Esophagus squamous epithelium (tissue), 5 donors: ENCODE measurements at regions not wholly inside any gene's neighbourhood (a gene's known extent, or its start where the extent isn't known, plus 50 kb on each side); places are given as distances from the start of the nearest gene placed in this dataset.

ENCODE experiments used
- DNase-seq: peaks from one replicate; lab custom pipeline; 2025; lab: John Stamatoyannopoulos, UW
- H3K27ac ChIP-seq, 4 donors: fragments of 200-600 bp; sonication (generic); one replicate each; pipeline ENCODE4 v1.5.1; 2016 to 2019; ENCODE audit warnings: mild to moderate bottlenecking in 1 of 4
- H3K27me3 ChIP-seq, 4 donors: fragments of 200-600 bp; sonication (generic); 1 replicate in 3 of 4; 2 replicates in 1 of 4; pipeline versions ENCODE4 v1.5.1 to v1.6.0; 2017 to 2021; ENCODE audit warnings: antibody characterized with exemption in 1 of 4
- H3K36me3 ChIP-seq, 3 donors: fragments of 200-600 bp; sonication (generic); one replicate each; pipeline ENCODE4 v1.5.1; 2016 to 2019
- H3K4me1 ChIP-seq, 3 donors: fragments of 200-600 bp; sonication (generic); one replicate each; pipeline ENCODE4 v1.5.1; 2017 to 2019
- H3K4me3 ChIP-seq, 4 donors: fragments of 200-600 bp; sonication (generic); 1 replicate in 3 of 4; 2 replicates in 1 of 4; pipeline ENCODE4 v1.5.1; 2016 to 2019; ENCODE audit warnings: mild to moderate bottlenecking in 2 of 4, moderate library complexity in 1 of 4
- H3K9me3 ChIP-seq, 3 donors: fragments of 200-600 bp; sonication (generic); one replicate each; pipeline ENCODE4 v1.5.1; 2016 to 2019
- CTCF ChIP-seq, 6 experiments: fragments of 450-650 bp in 4 of 6; fragments of 200-600 bp in 2 of 6; sonication (generic) in 2 of 6; IDR thresholded peaks; one replicate each; pipeline ENCODE4 v1.5.1; 2016 to 2019; ENCODE audit warnings: antibody characterized with exemption in 6 of 6, mild to moderate bottlenecking in 4 of 6, moderate library complexity in 4 of 6
- POLR2A ChIP-seq, 4 donors: fragments of 450-650 bp; IDR thresholded peaks; one replicate each; pipeline ENCODE4 v1.6.1; 2017; ENCODE audit warnings: antibody characterized with exemption in 4 of 4, mild to moderate bottlenecking in 4 of 4, moderate library complexity in 3 of 4
- WGBS, 2 donors: methylation state at CpG; one replicate each; pipeline ENCODE4 v1.1.5; 2018; 5-methylcytosine and 5-hydroxymethylcytosine counted together
- intact Hi-C: fragments of 100-400 bp; cut with DNase I; formaldehyde crosslinking; loops from one replicate; pipeline ENCODE4 v1.15.0; 2022
- donor health status: DM: yes; HTN: yes; CAD: no.

GRCh38 chrX:25941559-25942250 is 196.4 kb upstream of the MAGEB18 start:
- Histone ChIP-seq H3K4me1 (no peaks in the 10 kb centered on the region), H3K36me3 (no peaks in the 10 kb centered on the region), H3K9me3 (peaks cover 0 to 5% (median 0%) of the 10 kb centered on the region in 3 donors), H3K27ac (no peak overlapping the region), H3K4me3 (no peak overlapping the region), H3K27me3 (no peaks in the 10 kb centered on the region)
- no peak for DNase-seq
- intact Hi-C loops = no loop called here
- 65 to 68% methylated on average over 4 of the region's 4 CpGs for WGBS, 2 donors
- TF ChIP-seq POLR2A (IDR thresholded peaks at IDR 0.05) (no peak), CTCF (IDR thresholded peaks at IDR 0.05) (no peak)

GRCh38 chrX:25968920-25969319 is 169.2 kb upstream of the MAGEB18 start:
- H3K9me3 ChIP-seq = peaks cover 0 to 5% (median 0%) of the 10 kb centered on the region in 3 donors
- TF ChIP-seq POLR2A (IDR thresholded peaks at IDR 0.05) = no peak
- TF ChIP-seq CTCF (IDR thresholded peaks at IDR 0.05) = no peak
- no peak overlapping the region for H3K27ac ChIP-seq
- intact Hi-C loops = no loop called here
- no peaks in the 10 kb centered on the region for H3K27me3 ChIP-seq
- H3K4me1 ChIP-seq = no peaks in the 10 kb centered on the region
- no peak overlapping the region for H3K4me3 ChIP-seq
- no peaks in the 10 kb centered on the region for H3K36me3 ChIP-seq
- no peak for DNase-seq
- 35 to 75% methylated on average over 3 to 7 of the region's 12 CpGs for WGBS, 2 donors

GRCh38 chrX:25976683-25977310 is 161.3 kb upstream of the MAGEB18 start:
- WGBS, 2 donors = 58% methylated on average over 7 of the region's 10 CpGs; no CpG with 5 or more reads in 1 of the 2 donors
- Histone ChIP-seq H3K36me3 (no peaks in the 10 kb centered on the region), H3K4me3 (no peak overlapping the region), H3K27me3 (no peaks in the 10 kb centered on the region), H3K27ac (no peak overlapping the region), H3K9me3 (no peaks in the 10 kb centered on the region), H3K4me1 (no peaks in the 10 kb centered on the region)
- no peak for DNase-seq
- intact Hi-C loops = no loop called here
- TF ChIP-seq CTCF (IDR thresholded peaks at IDR 0.05) (no peak), POLR2A (IDR thresholded peaks at IDR 0.05) (no peak)

GRCh38 chrX:25998687-25999086 is 139.5 kb upstream of the MAGEB18 start:
- Histone ChIP-seq H3K4me1 (no peaks in the 10 kb centered on the region), H3K4me3 (no peak overlapping the region), H3K27ac (no peak overlapping the region), H3K27me3 (no peaks in the 10 kb centered on the region), H3K9me3 (no peaks in the 10 kb centered on the region), H3K36me3 (no peaks in the 10 kb centered on the region)
- TF ChIP-seq CTCF (IDR thresholded peaks at IDR 0.05) (no peak), POLR2A (IDR thresholded peaks at IDR 0.05) (no peak)
- intact Hi-C loops = no loop called here
- WGBS, 2 donors = 25 to 90% methylated on average over 1 of the region's 1 CpG
- no peak for DNase-seq

GRCh38 chrX:26007462-26007861 is 130.7 kb upstream of the MAGEB18 start:
- no peaks in the 10 kb centered on the region for H3K36me3 ChIP-seq
- H3K27me3 ChIP-seq = no peaks in the 10 kb centered on the region
- no peaks in the 10 kb centered on the region for H3K4me1 ChIP-seq
- no peak overlapping the region for H3K4me3 ChIP-seq
- 53 to 59% methylated on average over 2 of the region's 2 CpGs for WGBS, 2 donors
- no peaks in the 10 kb centered on the region for H3K9me3 ChIP-seq
- no peak overlapping the region for H3K27ac ChIP-seq
- intact Hi-C loops = no loop called here
- TF ChIP-seq POLR2A (IDR thresholded peaks at IDR 0.05) (no peak), CTCF (IDR thresholded peaks at IDR 0.05) (no peak)
- no peak for DNase-seq
